PC-3 (cell line): ENCODE measurements at regions not wholly inside any gene's neighbourhood (a gene's known extent, or its start where the extent isn't known, plus 50 kb on each side); places are given as distances from the start of the nearest gene placed in this dataset.

Experiments used
- ATAC-seq: fragments of 200-7000 bp; cut with Tn5 transposase; 2 replicates; pipeline ENCODE4 v1.9.1; 2020; ENCODE audit warnings: mild to moderate bottlenecking, moderate library complexity
- BruUV-seq: library from RNA; stranded (reverse); fragments of 400-500 nt; replicated peaks from 2 replicates; lab custom pipeline; 2021; lab: Mats Ljungman, UMichigan
- CTCF ChIA-PET: fragments of 300-600 bp; sonication (Branson Sonifier 250); formaldehyde crosslinking; loops from one replicate; lab custom pipeline; 2022; ENCODE audit warnings: antibody characterized with exemption; lab: Charles Lee
- POLR2A ChIA-PET: fragments of 300-600 bp; sonication (Branson Sonifier 250); formaldehyde crosslinking; loops from one replicate; lab custom pipeline; 2022; ENCODE audit warnings: antibody characterized with exemption; ENCODE audit not compliant: unreplicated experiment; lab: Charles Lee
- DNase-seq: peaks from one replicate; pipeline ENCODE4 v3.0.0-alpha.2; 2015
- H2AFZ ChIP-seq: fragments of 300-600 bp; sonication (generic); 2 replicates; pipeline ENCODE4 v1.6.0; 2016; ENCODE audit warnings: antibody characterized with exemption, low read length
- H3F3A ChIP-seq: fragments of 300-600 bp; sonication (generic); one replicate; pipeline ENCODE4 v1.6.0; 2017; ENCODE audit warnings: antibody characterized with exemption, low read length, control low read depth, mild to moderate bottlenecking; ENCODE audit not compliant: unreplicated experiment
- H3K27ac ChIP-seq: fragments of 300-600 bp; sonication (generic); 2 replicates; pipeline ENCODE4 v1.5.1; 2016; ENCODE audit warnings: mild to moderate bottlenecking, low read length
- H3K27me3 ChIP-seq: fragments of 300-600 bp; sonication (generic); 2 replicates; pipeline ENCODE4 v1.6.1; 2016; ENCODE audit warnings: low read length, mixed read lengths
- H3K36me3 ChIP-seq: fragments of 300-600 bp; sonication (generic); 2 replicates; pipeline ENCODE4 v1.6.1; 2016; ENCODE audit warnings: low read depth, mixed run types, low read length, mixed read lengths
- H3K4me1 ChIP-seq: fragments of 300-600 bp; sonication (generic); 2 replicates; pipeline ENCODE4 v1.5.1; 2016; ENCODE audit warnings: low read length; ENCODE audit not compliant: insufficient read depth
- H3K4me2 ChIP-seq: fragments of 300-600 bp; sonication (generic); 2 replicates; pipeline ENCODE4 v1.6.0; 2016; ENCODE audit warnings: low read length
- H3K4me3 ChIP-seq: fragments of 300-600 bp; sonication (generic); 2 replicates; pipeline ENCODE4 v1.5.1; 2016; ENCODE audit warnings: mild to moderate bottlenecking, low read length, mixed read lengths
- H3K79me2 ChIP-seq: fragments of 300-600 bp; sonication (generic); 2 replicates; pipeline ENCODE4 v1.6.1; 2017; ENCODE audit warnings: low read length, mixed read lengths
- H3K9ac ChIP-seq: fragments of 300-600 bp; sonication (generic); 2 replicates; pipeline ENCODE4 v1.6.0; 2016; ENCODE audit warnings: mild to moderate bottlenecking, low read length
- H3K9me2 ChIP-seq: fragments of 300-600 bp; sonication (generic); replicated peaks from 2 replicates; pipeline ENCODE4 v1.6.1; 2016; ENCODE audit warnings: mixed run types, low read length, mixed read lengths
- H3K9me3 ChIP-seq: fragments of 300-600 bp; sonication (generic); 2 replicates; pipeline ENCODE4 v1.6.1; 2016; ENCODE audit warnings: low read length, mixed read lengths
- H4K20me1 ChIP-seq: fragments of 300-600 bp; sonication (generic); 2 replicates; pipeline ENCODE4 v1.6.1; 2016; ENCODE audit warnings: low read length, mixed read lengths
- EZH2 ChIP-seq: fragments of 300-600 bp; sonication (generic); IDR thresholded peaks from one replicate; pipeline ENCODE4 v1.6.1; 2017; ENCODE audit warnings: antibody characterized with exemption, mild to moderate bottlenecking, low read length; ENCODE audit not compliant: unreplicated experiment
- EZH2phosphoT487 ChIP-seq: fragments of 300-600 bp; sonication (generic); IDR thresholded peaks from 2 replicates; pipeline ENCODE4 v1.6.1; 2018; ENCODE audit warnings: mild to moderate bottlenecking, antibody characterized with exemption, low read length, borderline replicate concordance
- intact Hi-C: fragments of 100-400 bp; cut with micrococcal nuclease; formaldehyde crosslinking; loops from 2 replicates; pipeline ENCODE4 v1.9.0; 2023
- TF ChIP-seq, protein P1 (sequence below): fragments of 300-600 bp; sonication (generic); conservative IDR thresholded peaks from 2 replicates; pipeline ENCODE4 v1.5.1; 2017; ENCODE audit warnings: antibody characterized with exemption, low read depth, mild to moderate bottlenecking, low read length

DNA sequence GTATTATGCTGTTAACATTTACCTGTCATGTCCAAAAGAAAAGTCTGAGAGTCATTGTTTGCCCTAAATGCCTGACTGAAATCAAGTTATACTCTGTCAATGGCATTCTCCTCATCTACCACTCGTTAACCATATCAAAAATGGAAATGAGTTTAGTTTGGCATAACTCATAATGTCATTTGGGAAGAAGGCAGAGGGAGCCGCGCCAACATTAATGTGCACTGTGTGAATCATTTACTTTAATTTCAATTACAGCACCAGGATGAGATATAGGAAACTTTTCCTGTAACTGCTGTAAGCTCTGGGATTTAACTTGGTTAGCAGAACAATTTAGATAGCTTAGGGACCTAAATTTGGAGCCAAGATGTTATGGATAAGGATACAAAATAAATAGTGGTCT is 871.2 kb upstream of the POU3F3 start:
- no TSS peak for BruUV-seq
- no peak overlapping the region for H2AFZ ChIP-seq
- no peaks in the 10 kb centered on the region for H4K20me1 ChIP-seq
- no peaks in the 10 kb centered on the region for H3K79me2 ChIP-seq
- intact Hi-C loops = no loop called here
- no peak for DNase-seq
- no peak for ATAC-seq
- no peaks in the 10 kb centered on the region for H3F3A ChIP-seq
- no peaks in the 10 kb centered on the region for H3K9me2 ChIP-seq
- H3K36me3 ChIP-seq = no peaks in the 10 kb centered on the region
- no peak overlapping the region for H3K9ac ChIP-seq
- no peak overlapping the region for H3K4me3 ChIP-seq
- H3K4me1 ChIP-seq = no peaks in the 10 kb centered on the region
- peaks cover 14% of the 10 kb centered on the region; the same call in 1 of the 2 replicates for H3K27me3 ChIP-seq
- no peaks in the 10 kb centered on the region for H3K9me3 ChIP-seq
- CTCF ChIA-PET = no interaction called here
- no peak overlapping the region for H3K27ac ChIP-seq
- H3K4me2 ChIP-seq = no peak overlapping the region
- TF ChIP-seq EZH2phosphoT487 (no peak), EZH2 (no peak)
- TF ChIP-seq, protein P1, sequence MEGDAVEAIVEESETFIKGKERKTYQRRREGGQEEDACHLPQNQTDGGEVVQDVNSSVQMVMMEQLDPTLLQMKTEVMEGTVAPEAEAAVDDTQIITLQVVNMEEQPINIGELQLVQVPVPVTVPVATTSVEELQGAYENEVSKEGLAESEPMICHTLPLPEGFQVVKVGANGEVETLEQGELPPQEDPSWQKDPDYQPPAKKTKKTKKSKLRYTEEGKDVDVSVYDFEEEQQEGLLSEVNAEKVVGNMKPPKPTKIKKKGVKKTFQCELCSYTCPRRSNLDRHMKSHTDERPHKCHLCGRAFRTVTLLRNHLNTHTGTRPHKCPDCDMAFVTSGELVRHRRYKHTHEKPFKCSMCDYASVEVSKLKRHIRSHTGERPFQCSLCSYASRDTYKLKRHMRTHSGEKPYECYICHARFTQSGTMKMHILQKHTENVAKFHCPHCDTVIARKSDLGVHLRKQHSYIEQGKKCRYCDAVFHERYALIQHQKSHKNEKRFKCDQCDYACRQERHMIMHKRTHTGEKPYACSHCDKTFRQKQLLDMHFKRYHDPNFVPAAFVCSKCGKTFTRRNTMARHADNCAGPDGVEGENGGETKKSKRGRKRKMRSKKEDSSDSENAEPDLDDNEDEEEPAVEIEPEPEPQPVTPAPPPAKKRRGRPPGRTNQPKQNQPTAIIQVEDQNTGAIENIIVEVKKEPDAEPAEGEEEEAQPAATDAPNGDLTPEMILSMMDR = no peak
- POLR2A ChIA-PET = no interaction called here

DNA sequence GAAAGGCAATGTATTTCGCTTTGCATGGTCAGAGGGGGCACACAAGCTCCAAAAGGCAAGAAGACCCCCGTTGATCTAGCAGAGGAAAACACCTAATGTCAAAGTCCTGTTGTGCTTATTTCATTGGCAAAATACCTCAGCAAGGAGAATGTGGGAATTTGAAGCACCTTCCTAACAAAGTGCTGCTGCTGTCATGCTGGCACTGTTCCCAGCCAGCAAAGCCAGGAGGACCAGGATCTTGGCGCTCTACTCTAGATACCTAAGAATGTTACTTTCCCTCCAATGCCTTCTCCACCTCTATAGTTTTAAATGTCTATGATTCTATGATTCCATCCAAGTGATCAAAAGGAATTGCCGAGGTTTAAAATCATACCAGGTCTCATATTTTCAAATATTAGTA is 867.9 kb upstream of the POU3F3 start:
- DNase-seq (no peak), ATAC-seq (no peak)
- no peaks in the 10 kb centered on the region for H3K79me2 ChIP-seq
- no peaks in the 10 kb centered on the region for H3K4me1 ChIP-seq
- no peaks in the 10 kb centered on the region for H3K9me3 ChIP-seq
- no peak overlapping the region for H3K9ac ChIP-seq
- POLR2A ChIA-PET = no interaction called here
- peaks cover 8% of the 10 kb centered on the region; the same call in 1 of the 2 replicates for H3K27me3 ChIP-seq
- intact Hi-C loops = no loop called here
- no peaks in the 10 kb centered on the region for H3K9me2 ChIP-seq
- TF ChIP-seq, protein P1 = no peak
- TF ChIP-seq EZH2 (no peak), EZH2phosphoT487 (no peak)
- no TSS peak for BruUV-seq
- no peak overlapping the region for H2AFZ ChIP-seq
- no peaks in the 10 kb centered on the region for H3K36me3 ChIP-seq
- no peak overlapping the region for H3K27ac ChIP-seq
- H3F3A ChIP-seq = no peaks in the 10 kb centered on the region
- no peaks in the 10 kb centered on the region for H4K20me1 ChIP-seq
- CTCF ChIA-PET = no interaction called here
- H3K4me2 ChIP-seq = no peak overlapping the region
- no peak overlapping the region for H3K4me3 ChIP-seq

DNA sequence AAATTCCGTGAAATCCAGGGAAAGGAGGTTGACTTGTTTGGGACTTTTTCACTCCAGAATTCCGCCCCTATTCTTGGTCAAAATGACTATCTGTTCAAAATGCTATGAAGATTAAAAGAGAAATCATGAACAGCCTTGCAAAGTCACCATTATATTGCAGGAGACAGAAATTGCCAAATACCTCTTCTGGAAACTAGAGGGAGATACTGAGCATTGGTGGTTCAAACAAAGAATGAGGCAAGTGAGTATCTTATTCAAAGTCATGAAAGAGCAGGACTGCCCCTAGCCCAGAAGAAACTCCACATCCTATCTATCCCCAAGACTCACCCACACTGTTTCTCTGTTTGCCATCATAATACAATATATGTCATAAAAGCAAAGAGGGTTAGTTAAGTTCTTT is 862.3 kb upstream of the POU3F3 start:
- Histone ChIP-seq H3K9me2 (no peaks in the 10 kb centered on the region), H3K27ac (no peak overlapping the region), H3K79me2 (no peaks in the 10 kb centered on the region), H3F3A (no peaks in the 10 kb centered on the region), H4K20me1 (no peaks in the 10 kb centered on the region), H3K36me3 (no peaks in the 10 kb centered on the region), H3K4me3 (no peak overlapping the region), H3K9ac (no peak overlapping the region), H3K9me3 (no peaks in the 10 kb centered on the region), H3K4me2 (no peak overlapping the region), H3K27me3 (peaks cover 6% of the 10 kb centered on the region; the same call in 1 of the 2 replicates), H3K4me1 (no peaks in the 10 kb centered on the region), H2AFZ (no peak overlapping the region)
- ChIA-PET POLR2A (no interaction called here), CTCF (no interaction called here)
- no TSS peak for BruUV-seq
- TF ChIP-seq EZH2phosphoT487 = no peak
- TF ChIP-seq, protein P1 = peak; percentile 50
- no peak for TF ChIP-seq EZH2
- DNase-seq = peak; percentile 6
- intact Hi-C loops = no loop called here
- ATAC-seq = no peak
